ENCODE measurements at regions not wholly inside any gene's neighbourhood (a gene's known extent, or its start where the extent isn't known, plus 50 kb on each side); places are given as distances from the start of the nearest gene placed in this dataset.
"Not testable (repeated sequence)": the region's sequence is repeated elsewhere in the genome, so short reads cannot be mapped to it uniquely, and the experiment has no call there.

DNA sequence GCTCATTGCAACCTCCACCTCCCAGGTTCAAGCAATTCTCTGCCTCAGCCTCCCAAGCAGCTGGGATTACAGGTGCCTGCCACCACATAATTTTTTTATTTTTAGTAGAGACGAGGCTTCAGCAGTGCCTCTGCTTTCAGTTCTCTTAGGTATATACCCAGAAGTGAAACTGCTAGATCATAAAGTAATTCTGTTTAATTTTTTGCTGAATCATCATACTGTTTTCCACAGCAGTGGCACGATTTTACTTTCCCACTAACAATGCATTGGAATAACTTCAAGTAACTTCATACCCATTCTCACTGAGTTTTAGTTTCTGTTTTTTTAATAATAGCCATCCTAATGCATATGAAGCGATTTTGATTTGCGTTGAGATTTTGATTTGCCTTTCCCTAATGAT, 148.0 kb upstream of the G2E3 start:
- WGBS, 2 donors: 70 to 74% methylated on average over 4 of the region's 4 CpGs
- no peak overlapping the region for H3K27ac ChIP-seq
- no peaks in the 10 kb centered on the region for H3K27me3 ChIP-seq
- no peak for TF ChIP-seq POLR2A (IDR thresholded peaks at IDR 0.05)
- no peak for TF ChIP-seq CTCF (IDR thresholded peaks at IDR 0.05)
- no peak for TF ChIP-seq EP300 (IDR thresholded peaks at IDR 0.05)
- TF ChIP-seq POLR2AphosphoS5 (IDR thresholded peaks at IDR 0.05): no peak
- DNase-seq (no peak), ATAC-seq (ENCODE audit: low FRiP score in 2 of 2) (no peak)
- no peak overlapping the region for H3K4me3 ChIP-seq
- H3K4me1 ChIP-seq: no peaks in the 10 kb centered on the region
- no peaks in the 10 kb centered on the region for H3K36me3 ChIP-seq
- H3K9me3 ChIP-seq: no peaks in the 10 kb centered on the region

DNA sequence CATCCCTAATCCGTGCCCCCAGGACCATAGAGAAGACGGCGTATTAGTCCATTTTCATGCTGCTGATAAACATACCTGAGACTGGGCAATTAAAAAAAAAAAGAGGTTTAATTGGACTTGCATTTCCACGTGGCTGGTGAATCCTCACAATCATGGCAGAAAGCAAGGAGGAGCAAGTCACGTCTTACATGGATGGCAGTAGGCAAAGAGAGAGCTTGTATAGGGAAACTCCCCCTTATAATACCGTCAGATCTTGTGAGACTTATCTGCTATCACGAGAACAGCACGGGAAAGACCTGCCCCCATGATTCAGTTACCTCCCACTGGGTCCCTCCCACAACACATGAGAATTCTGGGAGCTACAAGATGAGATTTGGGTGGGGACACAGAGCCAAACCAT, 145.8 kb upstream of the G2E3 start:
- H3K27me3 ChIP-seq; ATAC-seq (ENCODE audit: low FRiP score in 2 of 2); H3K9me3 ChIP-seq; H3K27ac ChIP-seq; H3K36me3 ChIP-seq; H3K4me1 ChIP-seq; H3K4me3 ChIP-seq; DNase-seq: not testable (repeated sequence)
- WGBS, 2 donors: 79 to 84% methylated on average over 8 of the region's 8 CpGs

DNA sequence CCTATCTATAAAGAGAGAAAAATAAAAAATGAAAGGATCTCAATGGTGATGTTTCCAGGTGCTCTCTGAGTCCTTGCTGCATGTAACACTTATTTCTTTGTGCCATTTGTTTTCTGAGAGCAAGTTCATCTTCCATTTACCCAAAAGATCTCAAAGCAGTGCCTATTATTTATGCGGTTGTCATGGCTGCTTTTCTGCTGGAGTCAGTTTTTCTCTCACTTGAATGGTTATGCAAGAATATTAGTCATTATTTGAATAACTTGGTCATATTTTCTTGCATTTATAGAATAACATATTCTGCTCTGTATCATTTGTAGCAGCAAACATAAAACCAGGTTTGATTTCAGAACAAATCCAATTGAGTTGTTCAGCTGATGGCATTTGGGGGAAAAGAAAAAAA, 141.8 kb upstream of the G2E3 start:
- TF ChIP-seq POLR2AphosphoS5 (IDR thresholded peaks at IDR 0.05) (no peak), CTCF (IDR thresholded peaks at IDR 0.05) (no peak), POLR2A (IDR thresholded peaks at IDR 0.05) (no peak), EP300 (IDR thresholded peaks at IDR 0.05) (no peak)
- Histone ChIP-seq H3K36me3 (no peaks in the 10 kb centered on the region), H3K4me1 (no peaks in the 10 kb centered on the region), H3K27me3 (no peaks in the 10 kb centered on the region), H3K4me3 (no peak overlapping the region), H3K27ac (no peak overlapping the region), H3K9me3 (no peaks in the 10 kb centered on the region)
- WGBS, 2 donors: 91% methylated on average over 1 of the region's 1 CpG
- DNase-seq (no peak), ATAC-seq (ENCODE audit: low FRiP score in 2 of 2) (no peak)

DNA sequence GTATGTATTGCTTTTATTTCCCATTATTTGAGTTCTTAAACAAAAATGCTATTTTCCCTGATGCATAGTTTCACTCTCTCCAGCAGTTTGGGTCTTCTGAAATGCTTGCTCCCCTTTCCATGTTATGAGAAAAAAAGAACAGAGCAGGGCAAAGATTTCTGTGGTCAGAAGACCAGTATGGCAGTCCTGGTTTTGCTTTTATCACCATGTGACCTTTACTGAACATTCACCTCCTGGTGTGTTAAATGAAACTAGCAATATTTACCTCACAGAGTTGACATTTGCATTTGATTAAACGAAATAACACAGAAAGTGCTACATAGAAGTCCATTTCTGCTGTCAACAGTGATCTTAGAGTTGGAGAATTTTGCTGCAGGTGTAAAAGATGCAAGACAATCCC, 141.0 kb upstream of the G2E3 start:
- Histone ChIP-seq H3K27ac (no peak overlapping the region), H3K27me3 (no peaks in the 10 kb centered on the region), H3K36me3 (no peaks in the 10 kb centered on the region), H3K4me1 (no peaks in the 10 kb centered on the region), H3K4me3 (no peak overlapping the region), H3K9me3 (no peaks in the 10 kb centered on the region)
- DNase-seq (no peak), ATAC-seq (ENCODE audit: low FRiP score in 2 of 2) (no peak)
- 38 to 56% methylated on average over 1 of the region's 1 CpG for WGBS, 2 donors
- no peak for TF ChIP-seq EP300 (IDR thresholded peaks at IDR 0.05)
- no peak for TF ChIP-seq POLR2AphosphoS5 (IDR thresholded peaks at IDR 0.05)
- TF ChIP-seq CTCF (IDR thresholded peaks at IDR 0.05): no peak

GRCh38 chr14:30419037-30419436, 139.9 kb upstream of the G2E3 start:
- no peak for ATAC-seq (ENCODE audit: low FRiP score in 2 of 2)
- no peak overlapping the region for H3K27ac ChIP-seq

DNA sequence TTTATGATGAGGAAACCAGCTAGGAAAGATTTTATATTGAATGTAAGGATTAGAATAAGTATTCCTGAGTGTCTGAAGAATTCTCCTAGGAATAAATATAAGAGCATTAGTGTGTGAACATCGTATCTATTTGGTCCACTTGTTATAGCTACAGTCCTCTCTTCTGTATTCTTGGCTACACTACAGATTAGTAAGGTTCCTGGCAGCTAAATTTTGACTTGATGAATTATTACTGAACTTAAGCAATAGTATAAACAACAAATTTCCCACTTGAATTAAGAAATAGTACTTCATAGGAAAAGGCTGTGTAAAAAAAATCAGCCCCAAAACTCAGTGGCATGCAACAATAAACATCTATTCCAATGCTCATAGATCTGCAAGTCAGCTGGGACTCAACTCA, 138.4 kb upstream of the G2E3 start:
- 0% methylated on average over 1 of the region's 1 CpG for WGBS, 2 donors
- ATAC-seq (ENCODE audit: low FRiP score in 2 of 2): no peak
- Histone ChIP-seq H3K9me3 (no peaks in the 10 kb centered on the region), H3K4me1 (no peaks in the 10 kb centered on the region), H3K27me3 (no peaks in the 10 kb centered on the region), H3K36me3 (no peaks in the 10 kb centered on the region), H3K4me3 (no peak overlapping the region), H3K27ac (no peak overlapping the region)
- no peak for TF ChIP-seq POLR2A (IDR thresholded peaks at IDR 0.05)
- DNase-seq: no peak

More at GRCh38 chr14:30419037-30419436, 139.9 kb upstream of the G2E3 start:
- DNase-seq: no peak
- Histone ChIP-seq H3K27me3 (no peaks in the 10 kb centered on the region), H3K9me3 (no peaks in the 10 kb centered on the region), H3K4me3 (no peak overlapping the region), H3K4me1 (no peaks in the 10 kb centered on the region), H3K36me3 (no peaks in the 10 kb centered on the region)
- no peak for TF ChIP-seq POLR2A (IDR thresholded peaks at IDR 0.05)
- TF ChIP-seq POLR2AphosphoS5 (IDR thresholded peaks at IDR 0.05): no peak

GRCh38 chr14:30426463-30426862, 132.5 kb upstream of the G2E3 start:
- no peak overlapping the region for H3K4me3 ChIP-seq
- 57 to 81% methylated on average over 1 of the region's 1 CpG for WGBS, 2 donors
- H3K27me3 ChIP-seq: no peaks in the 10 kb centered on the region
- H3K36me3 ChIP-seq: no peaks in the 10 kb centered on the region
- no peaks in the 10 kb centered on the region for H3K9me3 ChIP-seq
- H3K4me1 ChIP-seq: no peaks in the 10 kb centered on the region
- H3K27ac ChIP-seq: no peak overlapping the region
- TF ChIP-seq CTCF (IDR thresholded peaks at IDR 0.05): no peak
- TF ChIP-seq EP300 (IDR thresholded peaks at IDR 0.05): no peak
- no peak for TF ChIP-seq POLR2AphosphoS5 (IDR thresholded peaks at IDR 0.05)
- TF ChIP-seq POLR2A (IDR thresholded peaks at IDR 0.05): no peak
- no peak for DNase-seq
- no peak for ATAC-seq (ENCODE audit: low FRiP score in 2 of 2)

Measured in upper lobe of left lung (tissue), 6 donors.